Cardiac fibroblast (primary cell): ENCODE measurements at regions not wholly inside any gene's neighbourhood (a gene's known extent, or its start where the extent isn't known, plus 50 kb on each side); places are given as distances from the start of the nearest gene placed in this dataset.

Experiments
- DNase-seq, 2 donors: peaks; one replicate each; pipeline versions ENCODE4 v3.0.0 to v3.0.0-alpha.2; 2010; ENCODE audit warnings: low read depth in 2 of 2
- H3K4me3 ChIP-seq, 2 donors: replicated peaks in 1 of 2; 1 replicate in 1 of 2; 2 replicates in 1 of 2; pipeline ENCODE4 v1.5.1; 2011; ENCODE audit warnings: low read depth in 2 of 2, low read length in 2 of 2, mild to moderate bottlenecking in 2 of 2, moderate library complexity in 1 of 2
- CTCF ChIP-seq: IDR thresholded peaks from one replicate; pipeline ENCODE4 v1.5.1; 2011; ENCODE audit warnings: low read depth, mild to moderate bottlenecking, low read length, inconsistent platforms

- no peak overlapping the region for H3K4me3 ChIP-seq
- DNase-seq = no peak
- TF ChIP-seq CTCF = no peak
Measured at GRCh38 chr2:72037261-72037666, 110.4 kb downstream of the CYP26B1 start.

- DNase-seq = no peak
- no peak overlapping the region for H3K4me3 ChIP-seq
- TF ChIP-seq CTCF = no peak
Measured at GRCh38 chr2:72036595-72036994, 111.1 kb downstream of the CYP26B1 start.

GRCh38 chr2:72036173-72036545 lies 111.5 kb downstream of the CYP26B1 start:
- no peak for TF ChIP-seq CTCF
- no peak overlapping the region for H3K4me3 ChIP-seq
- DNase-seq = no peak

GRCh38 chr2:72035518-72036172 lies 112.0 kb downstream of the CYP26B1 start:
- no peak overlapping the region for H3K4me3 ChIP-seq
- no peak for TF ChIP-seq CTCF
- DNase-seq = peak; percentile 48 to 66

GRCh38 chr2:72034353-72035095 lies 113.1 kb downstream of the CYP26B1 start:
- no peak for DNase-seq
- TF ChIP-seq CTCF = no peak
- H3K4me3 ChIP-seq = no peak overlapping the region

- no peak for TF ChIP-seq CTCF
- DNase-seq = no peak
- no peak overlapping the region for H3K4me3 ChIP-seq
Measured at GRCh38 chr2:72033636-72034035, 114.0 kb downstream of the CYP26B1 start.
